ENCODE measurements at regions not wholly inside any gene's neighbourhood (a gene's known extent, or its start where the extent isn't known, plus 50 kb on each side); places are given as distances from the start of the nearest gene placed in this dataset.
A peak's percentile ranks its signal among the peaks of the same experiment; 100 is the strongest.

- no peak for DNase-seq
Observed at GRCh38 chr6:143621876-143622605, 55.7 kb upstream of the PHACTR2 start.

- DNase-seq = no peak
Observed at GRCh38 chr6:143621159-143621873, 56.4 kb upstream of the PHACTR2 start.

GRCh38 chr6:143620447-143620846 lies 57.3 kb upstream of the PHACTR2 start:
- DNase-seq = no peak

GRCh38 chr6:143619824-143620401 lies 57.9 kb upstream of the PHACTR2 start:
- DNase-seq = no peak

- no peak for DNase-seq
Observed at GRCh38 chr6:143616741-143617140, 61.0 kb upstream of the PHACTR2 start.

GRCh38 chr6:143615785-143616184 lies 62.0 kb upstream of the PHACTR2 start:
- no peak for DNase-seq

- no peak for DNase-seq
Observed at GRCh38 chr6:143614235-143614634, 63.5 kb upstream of the PHACTR2 start.

- DNase-seq = no peak
Observed at GRCh38 chr6:143613749-143614148, 64.0 kb upstream of the PHACTR2 start.

- no peak for DNase-seq
Observed at GRCh38 chr6:143612186-143612585, 65.6 kb upstream of the PHACTR2 start.

- DNase-seq = no peak
Observed at GRCh38 chr6:143611580-143611979, 66.2 kb upstream of the PHACTR2 start.

GRCh38 chr6:143609972-143610371 lies 67.8 kb upstream of the PHACTR2 start:
- no peak for DNase-seq

- no peak for DNase-seq
Observed at GRCh38 chr6:143609501-143609900, 68.3 kb upstream of the PHACTR2 start.

GRCh38 chr6:143608906-143609305 lies 68.9 kb upstream of the PHACTR2 start:
- no peak for DNase-seq

GRCh38 chr6:143607974-143608373 lies 69.8 kb upstream of the PHACTR2 start:
- DNase-seq = peak in 9 of 58 donors; percentile 10 to 23 (median 17)

GRCh38 chr6:143607168-143607567 lies 70.6 kb upstream of the PHACTR2 start:
- no peak for DNase-seq

- DNase-seq = no peak
Observed at GRCh38 chr6:143605906-143606521, 71.8 kb upstream of the PHACTR2 start.

GRCh38 chr6:143603455-143603854 lies 74.3 kb upstream of the PHACTR2 start:
- DNase-seq = no peak

GRCh38 chr6:143601504-143601903 lies 76.3 kb upstream of the PHACTR2 start:
- no peak for DNase-seq

GRCh38 chr6:143600821-143601220 lies 76.9 kb upstream of the PHACTR2 start:
- no peak for DNase-seq

- DNase-seq = no peak
Observed at GRCh38 chr6:143598466-143599080, 79.2 kb upstream of the PHACTR2 start.

- DNase-seq = no peak
Observed at GRCh38 chr6:143596866-143597265, 80.9 kb upstream of the PHACTR2 start.
